HG02970 (cell line): ENCODE measurements at regions not wholly inside any gene's neighbourhood (a gene's known extent, or its start where the extent isn't known, plus 50 kb on each side); places are given as distances from the start of the nearest gene placed in this dataset.

Experiments
- ATAC-seq: cut with Tn5 transposase; IDR thresholded peaks from one replicate; pipeline ENCODE4 v1.9.1; 2021; ENCODE audit warnings: mild to moderate bottlenecking, moderate library complexity, moderate number of reproducible peaks; ENCODE audit not compliant: unreplicated experiment, low FRiP score

- no peak for ATAC-seq
Observed at GRCh38 chr1:218703836-218704235, 358.7 kb downstream of the TGFB2 start.

GRCh38 chr1:218705391-218705790 is 360.3 kb downstream of the TGFB2 start:
- ATAC-seq = no peak

- no peak for ATAC-seq
Observed at GRCh38 chr1:218705911-218706893, 361.1 kb downstream of the TGFB2 start.

GRCh38 chr1:218711001-218711400 is 365.9 kb downstream of the TGFB2 start:
- ATAC-seq = no peak

- no peak for ATAC-seq
Observed at GRCh38 chr1:218711884-218712674, 366.9 kb downstream of the TGFB2 start.

- no peak for ATAC-seq
Observed at GRCh38 chr1:218712677-218713076, 367.5 kb downstream of the TGFB2 start.

GRCh38 chr1:218715961-218716669 is 371.0 kb downstream of the TGFB2 start:
- ATAC-seq = no peak

- no peak for ATAC-seq
Observed at GRCh38 chr1:218717575-218717974, 372.4 kb downstream of the TGFB2 start.

- ATAC-seq = no peak
Observed at GRCh38 chr1:218718206-218718605, 373.1 kb downstream of the TGFB2 start.

- ATAC-seq = no peak
Observed at GRCh38 chr1:218718977-218719376, 373.8 kb downstream of the TGFB2 start.

- no peak for ATAC-seq
Observed at GRCh38 chr1:218728898-218729565, 383.9 kb downstream of the TGFB2 start.

GRCh38 chr1:218735436-218736032 is 390.4 kb downstream of the TGFB2 start:
- no peak for ATAC-seq

GRCh38 chr1:218739426-218739825 is 394.3 kb downstream of the TGFB2 start:
- no peak for ATAC-seq

GRCh38 chr1:218741852-218742251 is 396.7 kb downstream of the TGFB2 start:
- ATAC-seq = no peak

GRCh38 chr1:218742467-218743262 is 397.5 kb downstream of the TGFB2 start:
- ATAC-seq = no peak

- ATAC-seq = no peak
Observed at GRCh38 chr1:218743861-218744505, 398.8 kb downstream of the TGFB2 start.

GRCh38 chr1:218748071-218748470 is 402.9 kb downstream of the TGFB2 start:
- ATAC-seq = no peak

GRCh38 chr1:218750216-218750970 is 405.3 kb downstream of the TGFB2 start:
- ATAC-seq = no peak
